Osteoblast (primary cell): ENCODE measurements at regions not wholly inside any gene's neighbourhood (a gene's known extent, or its start where the extent isn't known, plus 50 kb on each side); places are given as distances from the start of the nearest gene placed in this dataset.

ENCODE experiments used
- DNase-seq: peaks from one replicate; pipeline ENCODE4 v3.0.0; 2011; ENCODE audit warnings: low spot score, mixed read lengths; ENCODE audit not compliant: insufficient read length; ENCODE audit errors: missing footprints
- H2AFZ ChIP-seq: 2 replicates; pipeline ENCODE4 v1.6.0; 2011; ENCODE audit warnings: mild to moderate bottlenecking, low read length
- H3K27ac ChIP-seq: 2 replicates; pipeline ENCODE4 v1.5.1; 2011; ENCODE audit warnings: mild to moderate bottlenecking, low read depth, low read length, moderate library complexity
- H3K27me3 ChIP-seq: 2 replicates; pipeline ENCODE4 v1.6.0; 2012; ENCODE audit warnings: mild to moderate bottlenecking, control low read depth, inconsistent platforms, low read length, moderate library complexity; ENCODE audit not compliant: insufficient read depth
- H3K36me3 ChIP-seq: 2 replicates; pipeline ENCODE4 v1.5.1; 2011; ENCODE audit warnings: mild to moderate bottlenecking, low read length, control low read depth, moderate library complexity; ENCODE audit not compliant: insufficient read depth
- H3K4me1 ChIP-seq: 2 replicates; pipeline ENCODE4 v1.5.1; 2011; ENCODE audit warnings: mild to moderate bottlenecking, low read length, control low read depth, moderate library complexity; ENCODE audit not compliant: insufficient read depth
- H3K4me2 ChIP-seq: 2 replicates; pipeline ENCODE4 v1.6.0; 2011; ENCODE audit warnings: mild to moderate bottlenecking, low read length; ENCODE audit not compliant: insufficient read depth
- H3K4me3 ChIP-seq: fragments of 200-600 bp; sonication (generic); 3 replicates; pipeline ENCODE4 v1.5.1; 2012; ENCODE audit warnings: mild to moderate bottlenecking, low read length, inconsistent platforms; ENCODE audit not compliant: insufficient read depth
- H3K79me2 ChIP-seq: 2 replicates; pipeline ENCODE4 v1.6.0; 2012; ENCODE audit warnings: mild to moderate bottlenecking, low read length, control low read depth, inconsistent platforms; ENCODE audit not compliant: insufficient read depth
- H3K9me3 ChIP-seq: 2 replicates; pipeline ENCODE4 v1.5.1; 2011; ENCODE audit warnings: low read depth, low read length, control low read depth
- H4K20me1 ChIP-seq: 2 replicates; pipeline ENCODE4 v1.6.0; 2012; ENCODE audit warnings: mild to moderate bottlenecking, low read length, control low read depth; ENCODE audit not compliant: insufficient read depth
- TF ChIP-seq, protein P1 (sequence below): IDR thresholded peaks from 2 replicates; pipeline ENCODE4 v1.5.1; 2011; ENCODE audit warnings: mild to moderate bottlenecking, low read depth, low read length, moderate library complexity; ENCODE audit errors: extremely low read depth

DNA sequence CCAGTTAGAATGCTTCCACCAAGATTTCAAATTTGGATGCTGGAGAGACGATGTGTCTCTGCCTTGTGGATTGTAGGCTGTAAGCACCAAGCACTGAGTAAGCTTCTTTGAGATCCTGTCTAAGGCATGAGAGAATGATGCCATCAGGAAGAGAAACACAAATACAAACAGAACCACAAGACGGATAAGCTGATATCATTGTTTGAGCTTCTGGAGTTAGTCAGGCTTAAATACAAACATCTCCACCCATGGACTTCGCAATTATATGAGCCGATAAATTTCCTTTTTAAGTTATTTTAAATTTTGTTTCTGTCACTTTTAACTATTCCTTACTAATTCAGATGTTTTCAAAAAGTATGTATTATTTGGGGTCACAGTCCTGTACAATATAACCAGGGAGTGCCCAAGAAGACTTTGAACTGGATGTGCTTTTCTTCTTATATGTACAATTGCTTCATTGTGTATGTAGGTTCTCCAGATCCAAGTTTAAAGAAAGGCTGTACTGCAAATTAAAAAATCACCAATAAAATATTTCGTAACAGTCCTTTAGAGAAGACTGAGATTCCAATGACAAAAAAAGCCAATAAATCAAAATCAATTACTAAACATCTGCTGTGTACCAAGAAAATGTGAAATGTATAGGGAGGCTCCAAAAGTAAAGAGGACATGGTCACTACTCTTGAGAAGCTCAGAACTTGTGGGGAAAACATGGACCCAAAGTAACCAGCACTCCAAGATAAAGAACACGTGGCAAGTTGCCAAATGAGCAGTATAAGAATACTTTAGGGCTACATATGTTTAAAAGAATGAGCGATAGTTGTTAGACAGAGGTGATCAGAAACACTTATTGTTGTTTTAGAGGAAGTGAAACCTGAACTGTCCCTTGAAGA is 274.1 kb downstream of the ADAMTS20 start:
- Histone ChIP-seq H3K4me2 (peak overlapping the region; percentile 3), H3K79me2 (no peaks in the 10 kb centered on the region), H4K20me1 (no peaks in the 10 kb centered on the region), H2AFZ (peak overlapping the region; percentile 16), H3K9me3 (no peaks in the 10 kb centered on the region), H3K4me3 (no peak overlapping the region), H3K36me3 (no peaks in the 10 kb centered on the region), H3K4me1 (peaks cover 29% of the 10 kb centered on the region), H3K27ac (peak overlapping the region; percentile 2), H3K27me3 (no peaks in the 10 kb centered on the region)
- DNase-seq: peak; percentile 42
- TF ChIP-seq, protein P1, sequence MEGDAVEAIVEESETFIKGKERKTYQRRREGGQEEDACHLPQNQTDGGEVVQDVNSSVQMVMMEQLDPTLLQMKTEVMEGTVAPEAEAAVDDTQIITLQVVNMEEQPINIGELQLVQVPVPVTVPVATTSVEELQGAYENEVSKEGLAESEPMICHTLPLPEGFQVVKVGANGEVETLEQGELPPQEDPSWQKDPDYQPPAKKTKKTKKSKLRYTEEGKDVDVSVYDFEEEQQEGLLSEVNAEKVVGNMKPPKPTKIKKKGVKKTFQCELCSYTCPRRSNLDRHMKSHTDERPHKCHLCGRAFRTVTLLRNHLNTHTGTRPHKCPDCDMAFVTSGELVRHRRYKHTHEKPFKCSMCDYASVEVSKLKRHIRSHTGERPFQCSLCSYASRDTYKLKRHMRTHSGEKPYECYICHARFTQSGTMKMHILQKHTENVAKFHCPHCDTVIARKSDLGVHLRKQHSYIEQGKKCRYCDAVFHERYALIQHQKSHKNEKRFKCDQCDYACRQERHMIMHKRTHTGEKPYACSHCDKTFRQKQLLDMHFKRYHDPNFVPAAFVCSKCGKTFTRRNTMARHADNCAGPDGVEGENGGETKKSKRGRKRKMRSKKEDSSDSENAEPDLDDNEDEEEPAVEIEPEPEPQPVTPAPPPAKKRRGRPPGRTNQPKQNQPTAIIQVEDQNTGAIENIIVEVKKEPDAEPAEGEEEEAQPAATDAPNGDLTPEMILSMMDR: no peak

DNA sequence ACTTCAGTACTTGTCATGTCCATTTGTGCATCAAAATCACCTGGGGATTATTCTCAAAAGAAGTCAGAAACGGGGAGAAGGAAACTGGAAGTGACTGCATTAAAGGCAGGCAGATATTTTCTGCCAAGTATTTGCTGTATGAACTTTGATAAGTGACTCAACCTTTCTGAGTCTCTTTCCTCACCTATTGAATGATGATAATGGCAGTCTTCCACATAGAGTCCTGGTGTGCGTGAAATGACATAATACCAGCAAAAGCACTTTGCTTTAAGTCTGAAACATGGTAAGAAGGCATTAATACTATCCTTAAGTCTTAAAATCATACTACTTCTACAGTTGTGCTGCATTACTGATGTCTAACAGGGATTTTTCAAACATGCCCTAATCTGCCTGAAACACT is 278.5 kb downstream of the ADAMTS20 start:
- peaks cover 20% of the 10 kb centered on the region for H3K4me1 ChIP-seq
- H3K9me3 ChIP-seq: no peaks in the 10 kb centered on the region
- no peaks in the 10 kb centered on the region for H3K36me3 ChIP-seq
- H2AFZ ChIP-seq: peak overlapping the region; percentile 49
- no peak for DNase-seq
- TF ChIP-seq, protein P1: no peak
- H3K79me2 ChIP-seq: no peaks in the 10 kb centered on the region
- no peak overlapping the region for H3K4me3 ChIP-seq
- H4K20me1 ChIP-seq: no peaks in the 10 kb centered on the region
- peak overlapping the region; percentile 29 for H3K4me2 ChIP-seq
- H3K27ac ChIP-seq: no peak overlapping the region
- H3K27me3 ChIP-seq: no peaks in the 10 kb centered on the region

DNA sequence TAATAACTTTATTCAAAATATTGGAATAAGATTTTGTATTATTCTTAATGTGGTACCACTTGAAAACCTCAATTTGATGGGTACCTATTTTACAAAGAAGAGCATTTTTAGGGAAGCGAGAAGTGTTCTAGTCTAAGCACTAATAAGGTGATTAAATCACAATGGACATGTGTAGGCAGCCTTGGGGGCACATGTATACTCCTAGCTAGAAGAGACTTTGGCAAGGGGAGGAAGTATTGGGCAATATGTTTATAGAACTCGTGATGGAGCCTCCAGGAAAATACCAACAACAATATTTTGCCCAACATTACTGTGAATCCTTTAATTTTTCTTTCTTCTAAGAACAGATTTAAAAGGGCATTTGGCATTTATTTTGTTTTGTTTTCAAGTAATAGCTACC is 280.3 kb downstream of the ADAMTS20 start:
- no peaks in the 10 kb centered on the region for H4K20me1 ChIP-seq
- no peak overlapping the region for H3K4me3 ChIP-seq
- DNase-seq: no peak
- H3K36me3 ChIP-seq: no peaks in the 10 kb centered on the region
- no peaks in the 10 kb centered on the region for H3K9me3 ChIP-seq
- TF ChIP-seq, protein P1: no peak
- peaks cover 7% of the 10 kb centered on the region for H3K4me1 ChIP-seq
- H2AFZ ChIP-seq: no peak overlapping the region
- no peaks in the 10 kb centered on the region for H3K27me3 ChIP-seq
- H3K4me2 ChIP-seq: peak overlapping the region; percentile 39
- H3K27ac ChIP-seq: no peak overlapping the region
- H3K79me2 ChIP-seq: no peaks in the 10 kb centered on the region

DNA sequence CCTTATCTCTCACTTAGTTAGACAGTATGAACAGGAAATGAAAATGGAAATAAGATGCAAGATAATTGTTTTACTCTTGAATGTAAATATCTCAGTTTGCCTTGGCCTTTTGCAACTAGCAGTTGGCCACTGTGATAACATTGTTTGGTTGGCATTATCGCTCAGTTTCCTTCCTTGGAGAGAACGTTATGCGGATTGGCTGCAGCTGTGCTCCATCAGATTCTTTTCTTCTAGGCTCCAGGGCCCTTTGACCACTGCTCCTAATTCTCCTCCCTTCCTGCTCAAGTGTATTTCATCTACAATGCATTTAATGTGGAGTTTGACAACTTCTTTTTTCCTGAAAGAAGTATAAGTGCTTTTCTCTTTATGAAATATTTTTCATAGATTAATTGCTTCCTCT is 284.2 kb downstream of the ADAMTS20 start:
- Histone ChIP-seq H3K36me3 (no peaks in the 10 kb centered on the region), H3K4me1 (peaks cover 5% of the 10 kb centered on the region), H3K4me2 (no peak overlapping the region), H3K27me3 (no peaks in the 10 kb centered on the region), H3K9me3 (no peaks in the 10 kb centered on the region), H2AFZ (no peak overlapping the region), H4K20me1 (no peaks in the 10 kb centered on the region), H3K27ac (no peak overlapping the region), H3K79me2 (no peaks in the 10 kb centered on the region), H3K4me3 (no peak overlapping the region)
- DNase-seq: no peak
- TF ChIP-seq, protein P1: no peak
